ENCODE measurements at regions not wholly inside any gene's neighbourhood (a gene's known extent, or its start where the extent isn't known, plus 50 kb on each side); places are given as distances from the start of the nearest gene placed in this dataset.

- intact Hi-C loops (cut with micrococcal nuclease), result no loop called here
- POLR2A ChIA-PET, result no interaction called here
- Mint-ChIP-seq H3K9me3 (peaks cover 42% of the 10 kb centered on the region), H3K4me1 (ENCODE audit: low read depth) (no peaks in the 10 kb centered on the region), H3K36me3 (no peaks in the 10 kb centered on the region), H3K27ac (no peak overlapping the region), H3K4me3 (no peak overlapping the region), H3K27me3 (no peaks in the 10 kb centered on the region)
- CTCF ChIA-PET, result no interaction called here
- no peak for DNase-seq
These were observed 969.7 kb downstream of the CDH11 start for GRCh38 chr16:64151990-64152767.

- intact Hi-C loops (cut with micrococcal nuclease), result no loop called here
- CTCF ChIA-PET, result no interaction called here
- no peaks in the 10 kb centered on the region for H3K36me3 Mint-ChIP-seq
- H3K27ac Mint-ChIP-seq, result no peak overlapping the region
- H3K27me3 Mint-ChIP-seq, result no peaks in the 10 kb centered on the region
- H3K4me1 Mint-ChIP-seq (ENCODE audit: low read depth), result no peaks in the 10 kb centered on the region
- no peak overlapping the region for H3K4me3 Mint-ChIP-seq
- DNase-seq, result no peak
- H3K9me3 Mint-ChIP-seq, result peaks cover 32% of the 10 kb centered on the region
- POLR2A ChIA-PET, result no interaction called here
These were observed 971.7 kb downstream of the CDH11 start for GRCh38 chr16:64150193-64150592.

- intact Hi-C loops (cut with micrococcal nuclease), result no loop called here
- ChIA-PET POLR2A (no interaction called here), CTCF (no interaction called here)
- H3K4me1 Mint-ChIP-seq (ENCODE audit: low read depth), result no peaks in the 10 kb centered on the region
- H3K27me3 Mint-ChIP-seq, result no peaks in the 10 kb centered on the region
- no peak for DNase-seq
- peaks cover 31% of the 10 kb centered on the region for H3K9me3 Mint-ChIP-seq
- H3K4me3 Mint-ChIP-seq, result no peak overlapping the region
- no peaks in the 10 kb centered on the region for H3K36me3 Mint-ChIP-seq
- no peak overlapping the region for H3K27ac Mint-ChIP-seq
These were observed 972.1 kb downstream of the CDH11 start for GRCh38 chr16:64149756-64150155.

GRCh38 chr16:64148356-64148755 lies 973.5 kb downstream of the CDH11 start:
- ChIA-PET POLR2A (no interaction called here), CTCF (no interaction called here)
- no peaks in the 10 kb centered on the region for H3K27me3 Mint-ChIP-seq
- H3K36me3 Mint-ChIP-seq, result no peaks in the 10 kb centered on the region
- intact Hi-C loops (cut with micrococcal nuclease), result no loop called here
- H3K27ac Mint-ChIP-seq, result no peak overlapping the region
- no peak overlapping the region for H3K4me3 Mint-ChIP-seq
- no peak for DNase-seq
- peaks cover 25% of the 10 kb centered on the region for H3K9me3 Mint-ChIP-seq
- H3K4me1 Mint-ChIP-seq (ENCODE audit: low read depth), result no peaks in the 10 kb centered on the region

GRCh38 chr16:64147941-64148340 lies 973.9 kb downstream of the CDH11 start:
- no peaks in the 10 kb centered on the region for H3K27me3 Mint-ChIP-seq
- no peak overlapping the region for H3K27ac Mint-ChIP-seq
- no peaks in the 10 kb centered on the region for H3K36me3 Mint-ChIP-seq
- peaks cover 21% of the 10 kb centered on the region for H3K9me3 Mint-ChIP-seq
- POLR2A ChIA-PET, result no interaction called here
- CTCF ChIA-PET, result no interaction called here
- no peak overlapping the region for H3K4me3 Mint-ChIP-seq
- H3K4me1 Mint-ChIP-seq (ENCODE audit: low read depth), result no peaks in the 10 kb centered on the region
- no peak for DNase-seq
- intact Hi-C loops (cut with micrococcal nuclease), result no loop called here

GRCh38 chr16:64144617-64145016 lies 977.2 kb downstream of the CDH11 start:
- no peaks in the 10 kb centered on the region for H3K36me3 Mint-ChIP-seq
- H3K4me1 Mint-ChIP-seq (ENCODE audit: low read depth), result no peaks in the 10 kb centered on the region
- H3K4me3 Mint-ChIP-seq, result no peak overlapping the region
- intact Hi-C loops (cut with micrococcal nuclease), result no loop called here
- H3K27ac Mint-ChIP-seq, result no peak overlapping the region
- H3K27me3 Mint-ChIP-seq, result no peaks in the 10 kb centered on the region
- CTCF ChIA-PET, result no interaction called here
- peaks cover 6% of the 10 kb centered on the region for H3K9me3 Mint-ChIP-seq
- no peak for DNase-seq
- POLR2A ChIA-PET, result no interaction called here

GRCh38 chr16:64138621-64139020 lies 983.2 kb downstream of the CDH11 start:
- POLR2A ChIA-PET, result no interaction called here

GRCh38 chr16:64138006-64138405 lies 983.9 kb downstream of the CDH11 start:
- no peak overlapping the region for H3K4me3 Mint-ChIP-seq
- intact Hi-C loops (cut with micrococcal nuclease), result no loop called here
- no peaks in the 10 kb centered on the region for H3K36me3 Mint-ChIP-seq
- H3K4me1 Mint-ChIP-seq (ENCODE audit: low read depth), result no peaks in the 10 kb centered on the region
- POLR2A ChIA-PET, result no interaction called here
- peaks cover 27% of the 10 kb centered on the region for H3K9me3 Mint-ChIP-seq
- no peak overlapping the region for H3K27ac Mint-ChIP-seq
- CTCF ChIA-PET, result no interaction called here
- DNase-seq, result no peak
- H3K27me3 Mint-ChIP-seq, result no peaks in the 10 kb centered on the region

More at GRCh38 chr16:64138621-64139020, 983.2 kb downstream of the CDH11 start:
- CTCF ChIA-PET, result no interaction called here
- no peak overlapping the region for H3K4me3 Mint-ChIP-seq
- H3K4me1 Mint-ChIP-seq (ENCODE audit: low read depth), result no peaks in the 10 kb centered on the region
- H3K9me3 Mint-ChIP-seq, result peaks cover 22% of the 10 kb centered on the region
- intact Hi-C loops (cut with micrococcal nuclease), result no loop called here
- DNase-seq, result no peak
- H3K27ac Mint-ChIP-seq, result no peak overlapping the region
- H3K27me3 Mint-ChIP-seq, result no peaks in the 10 kb centered on the region
- no peaks in the 10 kb centered on the region for H3K36me3 Mint-ChIP-seq

- no peak for DNase-seq
- Mint-ChIP-seq H3K9me3 (peaks cover 26% of the 10 kb centered on the region), H3K27me3 (no peaks in the 10 kb centered on the region), H3K27ac (no peak overlapping the region), H3K4me3 (no peak overlapping the region), H3K4me1 (ENCODE audit: low read depth) (no peaks in the 10 kb centered on the region), H3K36me3 (no peaks in the 10 kb centered on the region)
- ChIA-PET CTCF (no interaction called here), POLR2A (no interaction called here)
- intact Hi-C loops (cut with micrococcal nuclease), result no loop called here
These were observed 985.1 kb downstream of the CDH11 start for GRCh38 chr16:64136743-64137142.

- ChIA-PET POLR2A (no interaction called here), CTCF (no interaction called here)
- Mint-ChIP-seq H3K4me1 (ENCODE audit: low read depth) (no peaks in the 10 kb centered on the region), H3K9me3 (peaks cover 26% of the 10 kb centered on the region), H3K27me3 (no peaks in the 10 kb centered on the region), H3K36me3 (no peaks in the 10 kb centered on the region), H3K27ac (no peak overlapping the region), H3K4me3 (no peak overlapping the region)
- intact Hi-C loops (cut with micrococcal nuclease), result no loop called here
- no peak for DNase-seq
These were observed 985.5 kb downstream of the CDH11 start for GRCh38 chr16:64136314-64136713.

GRCh38 chr16:64133366-64133765 lies 988.5 kb downstream of the CDH11 start:
- no peak for DNase-seq
- ChIA-PET CTCF (no interaction called here), POLR2A (no interaction called here)
- H3K27me3 Mint-ChIP-seq, result no peaks in the 10 kb centered on the region
- H3K27ac Mint-ChIP-seq, result no peak overlapping the region
- H3K4me1 Mint-ChIP-seq (ENCODE audit: low read depth), result no peaks in the 10 kb centered on the region
- intact Hi-C loops (cut with micrococcal nuclease), result no loop called here
- H3K4me3 Mint-ChIP-seq, result no peak overlapping the region
- no peaks in the 10 kb centered on the region for H3K36me3 Mint-ChIP-seq
- H3K9me3 Mint-ChIP-seq, result peaks cover 32% of the 10 kb centered on the region

GRCh38 chr16:64132759-64133361 lies 989.0 kb downstream of the CDH11 start:
- Mint-ChIP-seq H3K4me3 (no peak overlapping the region), H3K36me3 (no peaks in the 10 kb centered on the region), H3K27me3 (no peaks in the 10 kb centered on the region), H3K27ac (no peak overlapping the region), H3K4me1 (ENCODE audit: low read depth) (no peaks in the 10 kb centered on the region), H3K9me3 (peaks cover 27% of the 10 kb centered on the region)
- intact Hi-C loops (cut with micrococcal nuclease), result no loop called here
- CTCF ChIA-PET, result no interaction called here
- no peak for DNase-seq
- POLR2A ChIA-PET, result no interaction called here

- Mint-ChIP-seq H3K4me1 (ENCODE audit: low read depth) (no peaks in the 10 kb centered on the region), H3K4me3 (no peak overlapping the region), H3K27me3 (no peaks in the 10 kb centered on the region), H3K36me3 (no peaks in the 10 kb centered on the region), H3K27ac (no peak overlapping the region), H3K9me3 (peaks cover 23% of the 10 kb centered on the region)
- DNase-seq, result no peak
- CTCF ChIA-PET, result no interaction called here
- POLR2A ChIA-PET, result no interaction called here
- intact Hi-C loops (cut with micrococcal nuclease), result no loop called here
These were observed 989.7 kb downstream of the CDH11 start for GRCh38 chr16:64132190-64132589.
